ENCODE measurements at regions not wholly inside any gene's neighbourhood (a gene's known extent, or its start where the extent isn't known, plus 50 kb on each side); places are given as distances from the start of the nearest gene placed in this dataset.
"Not testable (repeated sequence)": the region's sequence is repeated elsewhere in the genome, so short reads cannot be mapped to it uniquely, and the experiment has no call there.

DNA sequence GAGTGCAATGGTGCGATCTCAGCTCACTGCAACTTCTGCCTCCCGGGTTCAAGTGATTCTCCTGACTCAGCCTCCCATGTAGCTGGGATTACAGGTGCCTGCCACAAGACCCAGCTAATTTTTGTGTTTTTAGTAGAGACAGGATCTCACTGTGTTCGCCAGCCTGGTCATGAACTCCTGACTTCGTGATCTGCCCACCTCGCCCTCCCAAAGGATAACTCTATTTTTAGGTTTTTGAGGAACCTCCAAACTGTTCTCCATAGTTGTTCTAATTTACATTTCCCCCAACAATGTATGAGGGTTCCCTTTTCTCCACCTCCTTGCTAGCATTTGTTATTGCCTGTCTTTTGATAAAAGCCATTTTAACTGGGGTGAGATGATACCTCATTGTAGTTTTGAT is 53.7 kb upstream of the ZCCHC2 start:
- in situ Hi-C loops (cut with HindIII; ENCODE audit: low pct_unique_long_range_greater_than_20kb, low sequenced_read_pairs); DNase-seq (ENCODE audit: low read depth): not testable (repeated sequence)
